K562 (cell line): ENCODE measurements at regions not wholly inside any gene's neighbourhood (a gene's known extent, or its start where the extent isn't known, plus 50 kb on each side); places are given as distances from the start of the nearest gene placed in this dataset.
A peak's percentile ranks its signal among the peaks of the same experiment; 100 is the strongest.

Source experiments
- ATAC-seq: fragments of 200-7000 bp; cut with Tn5 transposase; 3 replicates; pipeline ENCODE4 v1.9.1; 2020; ENCODE audit warnings: moderate library complexity
- BruUV-seq: library from RNA; stranded (reverse); fragments of 400-500 nt; replicated peaks from 2 replicates; lab custom pipeline; 2021; lab: Mats Ljungman, UMichigan
- CTCF ChIA-PET: fragments of 300-600 bp; formaldehyde crosslinking; extraction: SDS; loops from one replicate; lab custom pipeline; 2021; ENCODE audit warnings: low intra/inter-chr PET ratio; lab: Yijun Ruan, JAX
- POLR2A ChIA-PET: fragments of 300-600, 350-650 bp; sonication (Branson Sonifier 250); formaldehyde crosslinking; extraction: SDS; loops from one replicate; lab custom pipeline; 2021; ENCODE audit warnings: antibody characterized with exemption, inconsistent platforms; lab: Yijun Ruan, JAX
- DNase-seq, 4 experiments: peaks; one replicate each; pipeline versions ENCODE4 v3.0.0 to v3.0.0-alpha.2; 2011 to 2018; ENCODE audit warnings: low spot score in 3 of 4, mixed read lengths in 3 of 4; ENCODE audit errors: extremely low read depth in 1 of 4
- FAIRE-seq: peaks from 2 replicates; lab custom pipeline; 2011; peaks lifted over from hg19 to GRCh38; lab: Jason Lieb, UNC
- H2AFZ ChIP-seq: 2 replicates; pipeline ENCODE4 v1.6.0; 2011; ENCODE audit warnings: low read depth, low read length, control low read depth, inconsistent platforms
- H3K27ac ChIP-seq: fragments of 200-600 bp; 3 replicates; pipeline ENCODE4 v1.8.0; 2011; ENCODE audit warnings: low read depth, mild to moderate bottlenecking, control low read depth, inconsistent platforms, low read length, moderate library complexity, mixed read lengths; ENCODE audit errors: extremely low read depth
- H3K27me3 ChIP-seq, 2 experiments: fragments of 300-600 bp in 1 of 2; 2 replicates in 1 of 2; 3 replicates in 1 of 2; pipeline versions ENCODE4 v1.6.0 to v1.8.0; 2011; ENCODE audit warnings: inconsistent platforms in 2 of 2, low read length in 2 of 2, mild to moderate bottlenecking in 1 of 2, mixed read lengths in 1 of 2, moderate library complexity in 1 of 2; ENCODE audit not compliant: control insufficient read depth in 2 of 2, insufficient read depth in 2 of 2
- H3K36me3 ChIP-seq: fragments of 300-600 bp; 3 replicates; pipeline ENCODE4 v1.8.0; 2011; ENCODE audit warnings: mild to moderate bottlenecking, low read length, inconsistent platforms; ENCODE audit not compliant: control insufficient read depth, insufficient read depth
- H3K4me1 ChIP-seq, 2 experiments: fragments of 200-600 bp in 1 of 2; replicated peaks in 1 of 2; 2 replicates in 1 of 2; 3 replicates in 1 of 2; pipeline versions ENCODE4 v1.5.1 to v1.8.0; 2011; ENCODE audit warnings: inconsistent platforms in 2 of 2, low read length in 2 of 2, mild to moderate bottlenecking in 1 of 2, mixed read lengths in 1 of 2, moderate library complexity in 1 of 2; ENCODE audit not compliant: control insufficient read depth in 2 of 2, insufficient read depth in 2 of 2
- H3K4me2 ChIP-seq: 2 replicates; pipeline ENCODE4 v1.6.1; 2011; ENCODE audit warnings: low read length, control low read depth, inconsistent platforms, mixed read lengths; ENCODE audit not compliant: insufficient read depth
- H3K4me3 ChIP-seq: fragments of 200-600 bp; sonication (generic), shearing (Covaris generic); 2 replicates; pipeline ENCODE4 v1.5.1; 2016; ENCODE audit warnings: control low read depth, inconsistent platforms
- H3K79me2 ChIP-seq: fragments of 200-600 bp; 3 replicates; pipeline ENCODE4 v1.8.0; 2011; ENCODE audit warnings: low read length, inconsistent platforms; ENCODE audit not compliant: control insufficient read depth, insufficient read depth
- H3K9ac ChIP-seq, 2 experiments: 2 replicates each; pipeline versions ENCODE4 v1.6.0 to v1.6.1; 2011; ENCODE audit warnings: low read depth in 2 of 2, low read length in 2 of 2, control low read depth in 1 of 2, inconsistent platforms in 1 of 2, mild to moderate bottlenecking in 1 of 2, mixed read lengths in 1 of 2; ENCODE audit not compliant: insufficient read depth in 1 of 2
- H3K9me1 ChIP-seq: one replicate; pipeline ENCODE4 v1.6.0; 2011; ENCODE audit warnings: inconsistent platforms, mild to moderate bottlenecking, low read length, moderate library complexity; ENCODE audit not compliant: control insufficient read depth, insufficient read depth
- H3K9me3 ChIP-seq: replicated peaks from 2 replicates; pipeline ENCODE4 v1.5.1; 2011; ENCODE audit warnings: low read depth, low read length, inconsistent platforms; ENCODE audit not compliant: control insufficient read depth, insufficient read depth
- H4K20me1 ChIP-seq: replicated peaks from 2 replicates; pipeline ENCODE4 v1.6.1; 2011; ENCODE audit warnings: low read length, inconsistent platforms, mixed read lengths; ENCODE audit not compliant: control insufficient read depth, insufficient read depth
- CREB3L1 ChIP-seq: fragments of 450-650 bp; IDR thresholded peaks from 2 replicates; pipeline ENCODE4 v1.6.1; 2014; ENCODE audit warnings: low read depth, mild to moderate bottlenecking, moderate library complexity, borderline replicate concordance
- FOSL1 ChIP-seq: fragments of 200-800 bp; sonication (Bioruptor generic); conservative IDR thresholded peaks from 2 replicates; pipeline ENCODE4 v1.6.1; 2016; ENCODE audit warnings: missing genetic modification characterization, missing compliant biosample characterization
- FOXJ2 ChIP-seq: fragments of 200-800 bp; sonication (Bioruptor generic); IDR thresholded peaks from 2 replicates; pipeline ENCODE4 v1.6.1; 2016; ENCODE audit warnings: missing genetic modification characterization, missing compliant biosample characterization
- FOXM1 ChIP-seq, 2 experiments: fragments of 450-650 bp in 1 of 2; sonication (generic) in 1 of 2; formaldehyde crosslinking in 1 of 2; IDR thresholded peaks; 2 replicates each; pipeline versions ENCODE4 v1.6.1 to v1.9.0; 2017 to 2022; ENCODE audit warnings: low read depth in 2 of 2, mild to moderate bottlenecking in 2 of 2, missing genetic modification reagents in 1 of 2, moderate library complexity in 1 of 2
- TFE3 ChIP-seq: fragments of 450-650 bp; formaldehyde crosslinking; IDR thresholded peaks from 2 replicates; pipeline ENCODE4 v1.4.0; 2020; ENCODE audit warnings: mild to moderate bottlenecking, mixed read lengths
- WGBS: fragments of 100-300 bp; shearing (Covaris generic); methylation state at CpG from one replicate; pipeline ENCODE4 v1.1.6; 2016; ENCODE audit warnings: low coverage, mixed read lengths; ENCODE audit not compliant: insufficient coverage; ENCODE audit errors: missing lambda C conversion rate; 5-methylcytosine and 5-hydroxymethylcytosine counted together
- in situ Hi-C: fragments of 300-500 bp; cut with MboI; formaldehyde crosslinking; loops from 4 replicates; pipeline ENCODE4 v1.15.0; 2018; ENCODE audit warnings: inconsistent platforms, mixed read lengths
- intact Hi-C: fragments of 100-400 bp; cut with micrococcal nuclease; formaldehyde crosslinking; loops from 2 replicates; pipeline ENCODE4 v1.14.2; 2022

GRCh38 chr3:178308771-178309170 lies 227.5 kb upstream of the KCNMB2 start:
- Histone ChIP-seq H2AFZ (peak overlapping the region; percentile 74), H4K20me1 (no peaks in the 10 kb centered on the region), H3K4me1 (peaks cover 0 to 3% of the 10 kb centered on the region in 2 experiments; a peak in 1 of 5 replicates), H3K9me1 (no peaks in the 10 kb centered on the region), H3K4me3 (no peak overlapping the region), H3K79me2 (no peaks in the 10 kb centered on the region), H3K36me3 (no peaks in the 10 kb centered on the region), H3K9ac (no peak overlapping the region), H3K4me2 (no peak overlapping the region), H3K27ac (no peak overlapping the region), H3K27me3 (no peaks in the 10 kb centered on the region), H3K9me3 (no peaks in the 10 kb centered on the region)
- in situ Hi-C loops: no loop called here
- intact Hi-C loops: no loop called here
- DNase-seq (no peak), FAIRE-seq (no peak), ATAC-seq (peak; percentile 36; the same call in 1 of the 3 replicates)
- TF ChIP-seq CREB3L1 (no peak), FOXJ2 (tag) (peak; percentile 63; the same call in 1 of the 2 replicates), FOXM1 (IDR thresholded peaks at IDR 0.05; ENCODE audit: low read depth) (0 out of 2 replicates have a peak, but pooled peaks have one; percentile 14), FOXM1 (CRISPR knock-in tag; IDR thresholded peaks at IDR 0.05; ENCODE audit: low read depth) (no peak), FOSL1 (tag) (0 out of 2 replicates have a peak, but pooled peaks have one; percentile 36), TFE3 (peak; percentile 65)
- ChIA-PET POLR2A (no interaction called here), CTCF (no interaction called here)
- 20% methylated on average over 2 of the region's 2 CpGs for WGBS
- BruUV-seq: no TSS peak
